Testis (tissue), 2 donors: ENCODE measurements at regions not wholly inside any gene's neighbourhood (a gene's known extent, or its start where the extent isn't known, plus 50 kb on each side); places are given as distances from the start of the nearest gene placed in this dataset.

ENCODE experiments used
- CTCF ChIP-seq, 3 experiments: fragments of 450-650 bp in 2 of 3; fragments of 200-600 bp in 1 of 3; sonication (generic) in 1 of 3; IDR thresholded peaks; one replicate each; pipeline ENCODE4 v1.5.1; 2016 to 2019; ENCODE audit warnings: antibody characterized with exemption in 3 of 3, mild to moderate bottlenecking in 2 of 3, moderate library complexity in 1 of 3
- POLR2A ChIP-seq: fragments of 450-650 bp; IDR thresholded peaks from one replicate; pipeline ENCODE4 v1.6.1; 2017; ENCODE audit warnings: antibody characterized with exemption, mild to moderate bottlenecking, moderate library complexity

- TF ChIP-seq POLR2A: no peak
- no peak for TF ChIP-seq CTCF (IDR thresholded peaks at IDR 0.05)
Observed at GRCh38 chr3:107082527-107082926, 294.7 kb upstream of the CCDC54 start.
